Hematopoietic multipotent progenitor cell (in vitro differentiated cells): ENCODE measurements at regions not wholly inside any gene's neighbourhood (a gene's known extent, or its start where the extent isn't known, plus 50 kb on each side); places are given as distances from the start of the nearest gene placed in this dataset.
"Not testable (repeated sequence)": the region's sequence is repeated elsewhere in the genome, so short reads cannot be mapped to it uniquely, and the experiment has no call there.

Experiments used
- DNase-seq, 3 donors: peaks; one replicate each; pipeline ENCODE4 v3.0.0-alpha.2; 2011 to 2015; ENCODE audit warnings: low read depth in 2 of 3, low spot score in 2 of 3

DNA sequence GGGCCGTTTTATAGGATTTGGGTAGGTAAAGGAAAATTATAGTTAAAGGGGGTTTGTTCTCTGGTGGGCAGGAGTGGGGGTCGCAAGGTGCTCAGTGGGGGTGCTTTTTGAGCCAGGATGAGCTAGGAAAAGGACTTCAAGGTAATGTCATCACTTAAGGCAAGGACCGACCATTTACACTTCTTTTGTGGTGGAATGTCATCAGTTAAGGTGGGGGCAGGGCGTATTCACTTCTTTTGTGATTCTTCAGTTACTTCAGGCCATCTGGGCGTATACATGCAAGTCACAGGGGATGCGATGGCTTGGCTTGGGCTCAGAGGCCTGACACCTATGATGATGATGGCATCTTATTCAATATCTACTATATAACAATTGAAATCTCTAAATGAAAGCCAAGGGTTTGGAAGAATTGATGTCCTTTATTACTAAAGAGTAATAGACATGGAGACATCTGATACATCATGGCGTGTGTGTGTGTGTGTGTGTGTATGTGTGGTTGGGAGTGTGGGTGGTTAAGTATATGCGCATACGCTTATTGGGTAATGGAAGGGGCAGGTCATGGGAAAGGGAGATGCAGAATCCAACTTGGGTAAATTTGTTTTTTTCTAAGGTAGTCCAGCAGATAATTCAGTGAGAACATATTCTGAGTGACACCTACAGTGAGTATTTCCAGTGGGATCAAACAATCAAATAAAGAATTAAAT is 236.9 kb upstream of the DUSP10 start:
- not testable (repeated sequence) for DNase-seq

- DNase-seq: not testable (repeated sequence)
These were observed 231.9 kb upstream of the DUSP10 start for GRCh38 chr1:221973787-221974186.

GRCh38 chr1:221972276-221973235 is 230.7 kb upstream of the DUSP10 start:
- no peak for DNase-seq

DNA sequence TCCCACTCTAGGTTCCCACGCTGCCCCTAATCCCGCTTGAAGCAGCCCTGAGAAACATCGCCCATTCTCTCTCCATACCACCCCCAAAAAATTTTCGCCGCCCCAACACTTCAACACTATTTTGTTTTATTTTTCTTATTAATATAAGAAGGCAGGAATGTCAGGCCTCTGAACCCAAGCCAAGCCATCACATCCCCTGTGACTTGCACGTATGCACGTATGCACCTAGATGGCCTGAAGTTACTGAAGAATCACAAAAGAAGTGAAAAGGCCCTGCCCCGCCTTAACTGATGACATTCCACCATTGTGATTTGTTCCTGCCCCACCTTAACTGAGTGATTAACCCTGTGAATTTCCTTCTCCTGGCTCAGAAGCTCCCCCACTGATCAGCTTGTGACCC is 229.1 kb upstream of the DUSP10 start:
- DNase-seq: not testable (repeated sequence)

DNA sequence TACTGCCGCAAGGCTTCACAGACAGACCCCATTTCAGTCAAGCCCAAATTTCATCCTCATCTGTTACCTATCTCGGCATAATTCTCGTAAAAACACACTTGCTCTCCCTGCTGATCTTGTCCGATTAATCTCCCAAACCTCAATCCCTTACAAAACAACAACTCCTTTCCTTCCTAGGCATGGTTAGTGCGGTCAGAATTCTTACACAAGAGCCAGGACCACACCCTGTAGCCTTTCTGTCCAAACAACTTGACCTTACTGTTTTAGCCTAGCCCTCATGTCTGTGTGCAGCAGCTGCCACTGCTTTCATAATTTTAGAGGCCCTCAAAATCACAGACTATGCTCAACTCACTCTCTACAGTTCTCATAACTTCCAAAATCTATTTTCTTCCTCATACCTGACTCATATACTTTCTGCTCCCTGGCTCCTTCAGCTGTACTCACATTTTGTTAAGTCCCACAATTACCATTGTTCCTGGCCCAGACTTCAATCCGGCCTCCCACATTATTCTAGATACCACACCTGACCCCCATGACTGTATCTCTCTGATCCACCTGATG is 227.5 kb upstream of the DUSP10 start:
- not testable (repeated sequence) for DNase-seq

DNA sequence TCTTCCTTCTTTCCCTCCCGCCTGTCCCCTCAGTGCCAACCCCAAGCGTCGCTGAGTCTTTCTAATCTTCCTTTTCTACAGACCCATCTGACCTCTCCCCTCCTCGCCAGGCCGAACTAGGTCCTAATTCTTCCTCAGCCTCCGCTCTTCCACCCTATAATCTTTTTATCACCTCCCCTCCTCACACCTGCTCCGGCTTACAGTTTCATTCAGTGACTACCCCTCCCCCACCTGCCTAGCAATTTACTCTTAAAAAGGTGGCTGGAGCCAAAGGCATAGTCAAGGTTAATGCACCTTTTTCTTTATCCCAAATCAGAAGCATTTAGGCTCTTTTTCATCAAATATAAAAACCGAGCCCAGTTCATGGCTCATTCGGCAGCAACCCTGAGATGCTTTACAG is 225.6 kb upstream of the DUSP10 start:
- not testable (repeated sequence) for DNase-seq

DNA sequence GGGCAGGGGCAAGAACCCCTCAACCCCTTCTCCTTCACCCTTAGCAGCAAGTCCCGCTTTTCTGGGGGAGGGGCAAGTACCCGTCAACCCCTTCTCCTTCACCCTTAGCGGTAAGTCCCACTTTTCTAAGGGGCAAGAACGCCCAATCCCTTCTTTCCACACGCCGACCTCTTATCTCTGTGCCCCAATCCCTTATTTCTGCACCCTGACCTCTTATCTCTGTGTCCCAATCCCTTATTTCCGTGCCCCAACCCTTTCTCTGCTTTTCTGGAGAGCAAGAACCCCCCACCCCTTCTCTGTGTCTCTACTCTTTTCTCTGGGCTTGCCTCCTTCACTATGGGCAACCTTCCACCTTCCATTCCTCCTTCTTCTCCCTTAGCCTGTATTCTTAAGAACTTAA is 225.0 kb upstream of the DUSP10 start:
- DNase-seq: not testable (repeated sequence)

- DNase-seq: not testable (repeated sequence)
These were observed 224.0 kb upstream of the DUSP10 start for GRCh38 chr1:221965891-221966290.

DNA sequence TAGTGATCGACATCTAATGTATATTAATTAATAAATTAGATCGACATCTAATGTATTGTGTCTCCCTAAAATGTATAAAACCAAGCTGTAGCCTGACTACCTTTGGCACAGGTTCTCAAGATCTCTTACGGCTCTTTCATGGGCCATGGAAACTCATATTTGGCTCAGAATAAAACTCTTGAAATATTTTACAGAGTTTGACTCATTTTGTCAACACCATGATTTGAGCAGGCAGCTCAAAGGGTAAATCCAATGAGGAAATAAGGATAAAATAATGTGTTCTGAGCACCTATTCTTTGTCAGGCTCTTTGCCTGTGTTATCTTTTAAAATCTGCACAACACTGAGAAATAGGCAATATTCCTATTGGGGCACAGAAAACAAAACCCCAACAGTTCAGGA is 223.4 kb upstream of the DUSP10 start:
- DNase-seq: no peak

DNA sequence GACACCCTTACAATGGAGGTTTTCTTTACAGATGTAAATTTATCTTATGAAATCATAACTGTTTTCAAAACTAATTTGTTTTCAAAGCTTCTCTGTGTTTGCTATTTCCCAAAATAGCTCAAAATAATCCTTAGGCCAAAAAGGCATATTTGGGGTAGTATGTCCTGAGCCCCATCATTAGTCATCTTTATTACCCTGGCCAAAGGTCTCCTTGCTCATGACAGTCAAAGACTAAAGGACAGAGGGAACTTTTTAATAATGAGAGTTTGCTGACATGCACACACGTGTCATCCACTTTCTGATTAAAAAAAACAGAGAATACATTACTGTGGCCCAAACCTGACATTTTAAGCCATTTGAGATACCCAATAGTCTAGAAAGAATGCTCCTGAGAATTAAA is 221.9 kb upstream of the DUSP10 start:
- no peak for DNase-seq

DNA sequence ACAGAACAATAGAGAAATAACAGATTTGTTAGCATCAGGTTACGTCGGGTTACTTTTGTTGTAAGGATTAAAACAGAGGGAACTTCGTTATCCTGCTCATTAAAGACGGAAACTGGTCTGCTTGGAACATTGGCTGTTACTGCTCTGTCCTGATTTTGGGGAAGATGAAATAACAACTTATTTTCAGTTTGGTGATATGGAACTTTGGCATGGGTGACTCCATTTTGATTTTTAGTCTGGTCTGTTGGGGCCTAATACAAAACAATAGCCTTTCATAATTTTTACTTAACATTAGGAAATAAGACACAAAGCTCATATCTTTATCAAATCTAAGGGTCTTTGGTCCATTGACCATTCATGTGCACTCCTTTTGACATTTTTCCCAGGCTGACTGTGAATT is 220.5 kb upstream of the DUSP10 start:
- DNase-seq: no peak

GRCh38 chr1:221961532-221962292 is 219.8 kb upstream of the DUSP10 start:
- DNase-seq: peak in 2 of 3 donors; percentile 73 to 74

GRCh38 chr1:221958161-221958562 is 216.3 kb upstream of the DUSP10 start:
- DNase-seq: not testable (repeated sequence)

- DNase-seq: not testable (repeated sequence)
These were observed 215.5 kb upstream of the DUSP10 start for GRCh38 chr1:221957350-221957749.

- no peak for DNase-seq
These were observed 208.1 kb upstream of the DUSP10 start for GRCh38 chr1:221949996-221950395.

- no peak for DNase-seq
These were observed 206.6 kb upstream of the DUSP10 start for GRCh38 chr1:221948459-221948858.

- DNase-seq: no peak
These were observed 205.8 kb upstream of the DUSP10 start for GRCh38 chr1:221947731-221948130.

- no peak for DNase-seq
These were observed 204.9 kb upstream of the DUSP10 start for GRCh38 chr1:221946768-221947167.

DNA sequence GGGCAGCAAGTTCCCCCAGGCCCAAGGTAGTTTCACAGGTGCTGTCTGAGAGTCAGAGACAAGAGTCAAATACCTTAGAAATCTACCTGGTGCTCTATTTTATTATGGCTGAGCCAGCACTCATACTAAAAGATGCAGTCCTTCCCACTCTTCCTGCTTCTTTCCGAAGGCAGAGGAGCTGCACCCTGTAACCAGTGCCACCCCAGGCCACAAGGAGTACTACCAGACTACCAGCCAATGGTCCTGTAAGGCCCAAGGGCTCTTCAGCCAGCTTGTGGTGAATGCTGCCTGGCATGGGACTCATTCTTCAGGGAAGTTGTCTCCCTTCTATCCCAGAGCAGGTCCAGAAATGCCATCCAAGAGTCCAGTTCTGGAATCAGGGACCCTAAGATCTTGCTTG is 203.8 kb upstream of the DUSP10 start:
- DNase-seq: no peak

- DNase-seq: no peak
These were observed 202.5 kb upstream of the DUSP10 start for GRCh38 chr1:221944247-221944870.
